H1 (cell line): ENCODE measurements at regions not wholly inside any gene's neighbourhood (a gene's known extent, or its start where the extent isn't known, plus 50 kb on each side); places are given as distances from the start of the nearest gene placed in this dataset.

Source experiments
- CHD7 ChIP-seq: fragments of 300-600 bp; sonication (generic); IDR thresholded peaks from 2 replicates; pipeline ENCODE4 v1.7.1; 2012; ENCODE audit warnings: low read length, moderate library complexity, mild to moderate bottlenecking, inconsistent platforms; ENCODE audit not compliant: insufficient replicate concordance
- CREB1 ChIP-seq: IDR thresholded peaks from 2 replicates; pipeline ENCODE4 v1.6.1; 2012; ENCODE audit warnings: inconsistent platforms
- CTCF ChIP-seq, 3 experiments: IDR thresholded peaks; 1 replicate in 2 of 3; 2 replicates in 1 of 3; pipeline versions ENCODE4 v1.5.1 to v1.6.1; 2011; ENCODE audit warnings: low read length in 3 of 3, mild to moderate bottlenecking in 3 of 3, inconsistent platforms in 2 of 3, low read depth in 1 of 3, moderate library complexity in 1 of 3; ENCODE audit not compliant: insufficient read depth in 1 of 3; ENCODE audit errors: control extremely low read depth in 1 of 3
- EGR1 ChIP-seq: IDR thresholded peaks from 2 replicates; pipeline ENCODE4 v1.6.1; 2011; ENCODE audit warnings: low read depth, low read length, borderline replicate concordance
- EZH2 ChIP-seq: fragments of 200-600 bp; sonication (generic); IDR thresholded peaks from 2 replicates; pipeline ENCODE4 v1.7.1; 2012; ENCODE audit warnings: low read depth, mild to moderate bottlenecking, moderate library complexity, low read length, inconsistent platforms; ENCODE audit not compliant: severe bottlenecking
- GABPA ChIP-seq: IDR thresholded peaks from 2 replicates; pipeline ENCODE4 v1.6.1; 2011; ENCODE audit warnings: mild to moderate bottlenecking, low read length, moderate library complexity, borderline replicate concordance; ENCODE audit not compliant: insufficient read depth
- HDAC6 ChIP-seq: IDR thresholded peaks from one replicate; pipeline ENCODE4 v1.7.1; 2012; ENCODE audit warnings: low read depth, mild to moderate bottlenecking, inconsistent platforms, low read length, moderate library complexity
- JUN ChIP-seq: IDR thresholded peaks from 2 replicates; pipeline ENCODE4 v1.6.1; 2011; ENCODE audit warnings: low read depth, mild to moderate bottlenecking, improper control_type of control experiment, low read length
- NRF1 ChIP-seq: IDR thresholded peaks from 2 replicates; pipeline ENCODE4 v1.6.1; 2011; ENCODE audit warnings: mild to moderate bottlenecking, low read depth, low read length, improper control_type of control experiment
- RFX5 ChIP-seq: IDR thresholded peaks from 2 replicates; pipeline ENCODE4 v1.6.1; 2011; ENCODE audit warnings: low read depth, low read length, improper control_type of control experiment, borderline replicate concordance
- RXRA ChIP-seq: IDR thresholded peaks from 2 replicates; pipeline ENCODE4 v1.6.1; 2011; ENCODE audit warnings: low read depth, mild to moderate bottlenecking, low read length, moderate library complexity; ENCODE audit not compliant: insufficient read depth
- YY1 ChIP-seq: IDR thresholded peaks from 2 replicates; pipeline ENCODE4 v1.6.1; 2011; ENCODE audit warnings: low read depth, mild to moderate bottlenecking, low read length
- TF ChIP-seq, protein P1 (sequence below): IDR thresholded peaks from 2 replicates; pipeline ENCODE4 v1.6.1; 2012; ENCODE audit warnings: low read length, inconsistent platforms

DNA sequence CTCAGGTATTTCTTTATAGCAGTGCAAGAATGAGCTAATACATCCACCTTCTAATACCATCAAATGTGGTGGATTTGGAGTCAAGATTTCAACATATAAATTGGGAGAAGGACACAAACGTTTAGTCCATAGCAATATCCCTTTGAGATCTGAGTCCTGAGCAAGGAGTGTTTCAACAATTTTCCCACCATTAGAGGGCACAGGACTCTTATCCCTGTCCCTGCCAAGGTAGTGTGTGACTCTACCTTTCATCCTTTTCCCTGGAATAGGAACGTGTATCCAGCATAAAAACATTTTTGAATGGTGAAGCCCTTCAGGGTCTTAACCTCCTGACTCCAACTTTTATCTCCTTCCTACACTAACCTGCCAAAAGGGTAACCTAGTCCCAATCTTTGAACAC lies 181.3 kb upstream of the SRD5A2 start:
- TF ChIP-seq GABPA (no peak), RXRA (no peak), CTCF (IDR thresholded peaks at IDR 0.05; ENCODE audit: control extremely low read depth in 1 of 3, insufficient read depth in 1 of 3, low read depth in 1 of 3, low read length in 3 of 3) (no peak), CHD7 (no peak), JUN (no peak), EGR1 (no peak), EZH2 (no peak), YY1 (no peak), CREB1 (no peak), RFX5 (no peak), HDAC6 (no peak), NRF1 (no peak)
- TF ChIP-seq, protein P1, sequence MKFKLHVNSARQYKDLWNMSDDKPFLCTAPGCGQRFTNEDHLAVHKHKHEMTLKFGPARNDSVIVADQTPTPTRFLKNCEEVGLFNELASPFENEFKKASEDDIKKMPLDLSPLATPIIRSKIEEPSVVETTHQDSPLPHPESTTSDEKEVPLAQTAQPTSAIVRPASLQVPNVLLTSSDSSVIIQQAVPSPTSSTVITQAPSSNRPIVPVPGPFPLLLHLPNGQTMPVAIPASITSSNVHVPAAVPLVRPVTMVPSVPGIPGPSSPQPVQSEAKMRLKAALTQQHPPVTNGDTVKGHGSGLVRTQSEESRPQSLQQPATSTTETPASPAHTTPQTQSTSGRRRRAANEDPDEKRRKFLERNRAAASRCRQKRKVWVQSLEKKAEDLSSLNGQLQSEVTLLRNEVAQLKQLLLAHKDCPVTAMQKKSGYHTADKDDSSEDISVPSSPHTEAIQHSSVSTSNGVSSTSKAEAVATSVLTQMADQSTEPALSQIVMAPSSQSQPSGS, result no peak
